ENCODE measurements at regions not wholly inside any gene's neighbourhood (a gene's known extent, or its start where the extent isn't known, plus 50 kb on each side); places are given as distances from the start of the nearest gene placed in this dataset.

- TF ChIP-seq ZBTB4 (CRISPR knock-in tag; IDR thresholded peaks at IDR 0.05), result no peak
- no peak for TF ChIP-seq SMAD1 (IDR thresholded peaks at IDR 0.05; ENCODE audit: low read depth, partially characterized antibody)
- no peak for TF ChIP-seq GATAD2B (conservative IDR thresholded peaks at IDR 0.05; ENCODE audit: low read depth)
- TF ChIP-seq CREM (IDR thresholded peaks at IDR 0.05; ENCODE audit: low read depth), result no peak
- TF ChIP-seq ZNF24 (IDR thresholded peaks at IDR 0.05), result no peak
- no peak for TF ChIP-seq RBBP5 (conservative IDR thresholded peaks at IDR 0.05)
- TF ChIP-seq ZBTB11 (CRISPR knock-in tag; IDR thresholded peaks at IDR 0.05), result no peak
- no peak for TF ChIP-seq FOS (IDR thresholded peaks at IDR 0.05; ENCODE audit: borderline replicate concordance, extremely low read depth, insufficient read length)
- TF ChIP-seq RELA (IDR thresholded peaks at IDR 0.05; ENCODE audit: borderline replicate concordance, partially characterized antibody), result no peak
- no peak for TF ChIP-seq FOXK2 (IDR thresholded peaks at IDR 0.05)
- TF ChIP-seq RFX5 (IDR thresholded peaks at IDR 0.05; ENCODE audit: low read depth, low read length), result no peak
- TF ChIP-seq ZNF274 (IDR thresholded peaks at IDR 0.05; ENCODE audit: insufficient read depth, insufficient read length), result no peak
Observed at GRCh38 chr1:30447080-30447479, 276.3 kb downstream of the MATN1 start (continued).
